ENCODE measurements at regions not wholly inside any gene's neighbourhood (a gene's known extent, or its start where the extent isn't known, plus 50 kb on each side); places are given as distances from the start of the nearest gene placed in this dataset.

GRCh38 chr14:54116198-54116885 is 159.7 kb upstream of the BMP4 start:
- no peak for TF ChIP-seq EZH2 (IDR thresholded peaks at IDR 0.05; ENCODE audit: insufficient read depth, poor library complexity, severe bottlenecking)
- no peak for TF ChIP-seq EZH2phosphoT487 (IDR thresholded peaks at IDR 0.05; ENCODE audit: insufficient read depth, low read depth)

All from GM23248 (cell line).